ENCODE measurements at regions not wholly inside any gene's neighbourhood (a gene's known extent, or its start where the extent isn't known, plus 50 kb on each side); places are given as distances from the start of the nearest gene placed in this dataset.

DNA sequence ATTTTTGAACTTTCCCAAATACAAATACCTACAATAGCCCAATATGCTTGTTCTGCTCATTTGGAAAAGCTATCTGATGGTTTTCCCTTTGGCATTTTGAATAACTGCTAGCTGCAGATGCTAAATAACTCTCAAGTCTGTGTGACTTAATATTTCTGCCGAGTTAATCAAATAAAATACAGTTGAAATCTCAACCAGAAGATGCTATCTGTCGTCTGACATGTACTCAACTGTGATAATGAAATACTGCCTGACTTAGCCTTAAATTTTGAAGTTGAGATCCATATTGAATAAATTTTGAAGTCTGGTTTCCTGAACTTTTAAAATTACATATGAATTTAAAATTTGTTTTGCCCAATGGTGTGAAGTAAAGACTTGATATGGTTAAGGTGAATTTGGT lies 204.4 kb upstream of the MEX3C start (continued):
- TF ChIP-seq MAX (IDR thresholded peaks at IDR 0.05) (no peak), CTCF (IDR thresholded peaks at IDR 0.05; ENCODE audit: control extremely low read depth in 1 of 3, insufficient read depth in 1 of 3, low read depth in 1 of 3, low read length in 3 of 3) (no peak), NANOG (IDR thresholded peaks at IDR 0.05; ENCODE audit: insufficient read depth, low read depth, low read length, poor library complexity, severe bottlenecking) (no peak), JUND (IDR thresholded peaks at IDR 0.05; ENCODE audit: low read length) (no peak)
- TF ChIP-seq, protein P1, sequence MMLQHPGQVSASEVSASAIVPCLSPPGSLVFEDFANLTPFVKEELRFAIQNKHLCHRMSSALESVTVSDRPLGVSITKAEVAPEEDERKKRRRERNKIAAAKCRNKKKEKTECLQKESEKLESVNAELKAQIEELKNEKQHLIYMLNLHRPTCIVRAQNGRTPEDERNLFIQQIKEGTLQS (IDR thresholded peaks at IDR 0.05; ENCODE audit: insufficient read depth, low read depth, low read length) = no peak
